HEK293T (cell line): ENCODE measurements at regions not wholly inside any gene's neighbourhood (a gene's known extent, or its start where the extent isn't known, plus 50 kb on each side); places are given as distances from the start of the nearest gene placed in this dataset.

Source experiments
- ARNT ChIP-seq: fragments of 450-650 bp; IDR thresholded peaks from 2 replicates; pipeline ENCODE4 v1.6.1; 2017; ENCODE audit warnings: mild to moderate bottlenecking
- FOXK2 ChIP-seq: fragments of 450-650 bp; IDR thresholded peaks from 2 replicates; pipeline ENCODE4 v1.6.1; 2016; ENCODE audit warnings: mild to moderate bottlenecking
- SP1 ChIP-seq: fragments of 450-650 bp; IDR thresholded peaks from 2 replicates; pipeline ENCODE4 v1.6.1; 2017
- ZNF384 ChIP-seq: fragments of 450-650 bp; IDR thresholded peaks from 2 replicates; pipeline ENCODE4 v1.6.1; 2016

DNA sequence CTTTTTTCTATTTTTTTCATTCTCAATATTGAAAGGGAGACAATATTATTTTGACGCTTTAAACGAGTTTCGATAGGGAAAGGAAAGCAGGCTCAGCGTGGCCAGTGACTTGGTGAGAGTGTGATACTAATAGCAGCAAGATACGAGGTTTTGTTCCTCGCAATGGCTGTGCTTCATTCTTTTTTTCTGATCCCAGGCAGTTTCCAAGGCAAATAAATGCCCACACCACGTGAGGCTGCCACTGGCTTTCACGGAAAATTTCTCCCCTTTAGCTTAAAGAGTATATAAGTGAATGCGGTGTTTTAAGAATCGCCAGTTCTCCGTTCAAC, 196.4 kb upstream of the ZNF184 start:
- TF ChIP-seq SP1 (no peak), FOXK2 (no peak), ARNT (no peak), ZNF384 (no peak)
